GM19025 (cell line): ENCODE measurements at regions not wholly inside any gene's neighbourhood (a gene's known extent, or its start where the extent isn't known, plus 50 kb on each side); places are given as distances from the start of the nearest gene placed in this dataset.
A peak's percentile ranks its signal among the peaks of the same experiment; 100 is the strongest.

Source experiments
- ATAC-seq: cut with Tn5 transposase; IDR thresholded peaks from one replicate; pipeline ENCODE4 v1.9.1; 2021; ENCODE audit warnings: mild to moderate bottlenecking, low read depth, moderate library complexity; ENCODE audit not compliant: unreplicated experiment

DNA sequence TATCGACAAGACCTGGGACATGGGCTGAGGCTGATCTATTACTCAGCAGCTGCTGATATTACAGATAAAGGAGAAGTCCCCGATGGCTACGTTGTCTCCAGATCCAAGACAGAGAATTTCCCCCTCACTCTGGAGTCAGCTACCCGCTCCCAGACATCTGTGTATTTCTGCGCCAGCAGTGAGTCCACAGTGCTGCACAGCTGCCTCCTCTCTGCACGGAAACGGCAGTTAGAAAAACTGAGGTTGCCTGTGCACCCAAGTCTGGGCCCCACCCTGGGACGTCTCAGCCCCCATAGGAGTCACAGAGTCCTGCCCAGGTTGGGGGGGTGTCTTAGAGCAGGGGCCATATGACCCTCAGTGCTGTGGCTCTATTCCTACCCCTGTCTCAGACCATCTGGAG, 167.4 kb upstream of the PRSS58 start:
- no peak for ATAC-seq

DNA sequence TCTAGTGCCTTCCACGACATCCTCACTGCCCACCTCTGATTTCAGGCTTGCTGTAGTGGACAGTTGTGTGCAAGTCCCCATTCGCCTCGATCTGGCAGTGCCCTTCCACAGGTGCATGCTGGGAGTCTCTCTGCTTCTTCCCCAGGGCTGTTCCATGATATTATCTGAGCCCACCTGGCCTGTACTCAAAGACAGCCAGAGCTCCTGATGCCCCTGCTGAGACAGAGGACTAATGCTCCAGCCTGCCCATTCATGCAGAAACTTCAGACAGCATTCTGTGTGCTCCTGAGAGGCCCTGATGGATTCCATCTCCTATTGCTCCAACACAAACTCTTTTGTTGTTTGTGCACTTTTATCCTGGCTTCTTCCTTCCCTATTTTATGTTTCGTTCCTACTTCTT, 164.8 kb upstream of the PRSS58 start:
- ATAC-seq = no peak

DNA sequence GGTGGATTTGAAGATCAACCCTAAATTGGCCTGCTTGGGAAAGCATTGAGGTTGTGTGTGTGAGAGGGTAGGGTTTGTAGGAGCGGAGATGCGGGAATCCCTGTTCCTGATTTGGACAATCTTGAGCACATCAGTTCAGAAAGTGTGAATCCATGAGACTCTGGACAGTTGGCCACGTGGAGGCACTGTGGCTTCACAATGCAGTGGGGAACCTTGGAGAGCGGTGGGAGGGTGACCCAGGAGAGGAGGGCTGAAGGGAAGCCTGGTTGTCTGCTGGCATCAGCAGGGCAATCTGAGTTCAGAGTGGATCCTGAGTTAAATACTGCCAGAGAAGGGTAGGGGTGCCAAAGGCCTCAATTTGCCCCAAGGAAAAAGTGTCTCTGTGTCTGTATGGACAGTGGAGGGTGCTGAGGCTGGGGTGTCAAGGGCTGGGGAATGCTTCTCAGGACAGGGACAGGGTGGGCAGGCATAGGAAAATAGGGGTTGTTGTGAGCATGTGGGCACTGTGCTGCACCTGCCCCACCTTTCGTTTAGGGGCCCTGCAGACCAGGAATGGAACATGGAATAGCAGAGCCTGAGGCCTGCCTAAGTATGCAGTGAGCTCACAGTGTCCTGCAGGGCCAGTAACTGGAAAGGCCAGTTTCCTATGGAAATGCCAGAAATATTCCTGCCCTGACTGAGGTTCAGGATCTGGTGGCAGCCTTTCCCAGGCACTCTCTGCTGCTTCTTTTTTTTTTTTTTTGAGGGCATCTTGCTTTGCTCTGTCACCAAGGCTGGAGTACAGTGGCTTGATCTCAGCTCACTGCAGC, 162.9 kb upstream of the PRSS58 start:
- no peak for ATAC-seq

DNA sequence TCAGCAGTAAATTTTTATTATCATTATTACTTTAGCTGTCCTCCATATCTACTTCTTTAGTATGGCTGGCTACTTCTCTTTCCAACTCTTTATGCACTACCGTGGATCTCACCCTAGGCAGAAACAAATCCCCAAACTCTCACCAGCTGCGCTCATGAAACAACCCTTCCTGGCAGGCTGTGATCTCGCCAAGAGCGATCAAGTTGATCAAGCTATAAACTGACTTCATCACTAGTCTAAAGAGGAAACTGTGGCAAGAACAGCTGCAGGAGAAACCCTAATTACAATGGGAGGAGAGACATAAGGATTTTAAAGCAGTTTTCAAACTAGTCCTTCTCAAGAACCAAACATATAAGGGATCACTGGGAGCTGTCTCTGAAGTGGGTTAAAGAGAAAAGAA, 160.5 kb upstream of the PRSS58 start:
- no peak for ATAC-seq

DNA sequence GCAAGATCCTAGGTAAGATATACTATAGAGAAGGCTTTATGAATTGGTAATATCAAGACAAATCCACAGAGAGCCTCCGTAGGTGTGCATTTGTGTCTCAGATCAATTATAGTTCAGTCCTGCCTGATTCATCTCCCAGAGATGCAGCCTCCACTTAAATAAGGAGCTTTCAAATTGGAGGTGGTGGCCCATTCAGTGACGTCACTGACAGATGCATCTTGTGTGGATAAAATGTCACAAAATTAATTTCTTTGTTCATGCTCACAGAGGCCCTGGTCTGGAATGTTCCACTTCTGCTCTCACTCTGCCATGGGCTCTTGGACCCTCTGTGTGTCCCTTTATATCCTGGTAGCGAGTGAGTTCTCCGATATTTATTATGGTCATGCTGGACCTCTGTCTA, 157.1 kb upstream of the PRSS58 start:
- no peak for ATAC-seq

DNA sequence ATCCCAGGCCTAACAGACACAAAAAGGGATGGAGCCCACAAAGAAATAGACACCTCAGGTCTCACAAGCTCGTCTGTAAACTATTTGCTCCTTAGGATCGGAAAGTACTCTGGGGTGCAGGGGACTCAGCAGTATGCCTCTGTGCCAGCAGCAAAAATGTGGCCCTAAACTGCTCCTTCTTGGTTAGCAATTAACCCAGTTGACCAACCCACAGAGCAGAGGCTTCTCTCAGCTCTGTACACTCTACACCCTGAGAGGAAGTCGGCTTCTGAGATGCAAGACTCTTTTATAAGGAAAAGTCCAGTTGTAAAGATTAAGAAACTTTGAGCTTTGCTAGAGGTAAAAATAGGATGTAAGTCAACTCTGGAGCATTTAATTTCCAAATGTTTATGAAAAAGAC, 156.3 kb upstream of the PRSS58 start:
- ATAC-seq = peak; percentile 83

DNA sequence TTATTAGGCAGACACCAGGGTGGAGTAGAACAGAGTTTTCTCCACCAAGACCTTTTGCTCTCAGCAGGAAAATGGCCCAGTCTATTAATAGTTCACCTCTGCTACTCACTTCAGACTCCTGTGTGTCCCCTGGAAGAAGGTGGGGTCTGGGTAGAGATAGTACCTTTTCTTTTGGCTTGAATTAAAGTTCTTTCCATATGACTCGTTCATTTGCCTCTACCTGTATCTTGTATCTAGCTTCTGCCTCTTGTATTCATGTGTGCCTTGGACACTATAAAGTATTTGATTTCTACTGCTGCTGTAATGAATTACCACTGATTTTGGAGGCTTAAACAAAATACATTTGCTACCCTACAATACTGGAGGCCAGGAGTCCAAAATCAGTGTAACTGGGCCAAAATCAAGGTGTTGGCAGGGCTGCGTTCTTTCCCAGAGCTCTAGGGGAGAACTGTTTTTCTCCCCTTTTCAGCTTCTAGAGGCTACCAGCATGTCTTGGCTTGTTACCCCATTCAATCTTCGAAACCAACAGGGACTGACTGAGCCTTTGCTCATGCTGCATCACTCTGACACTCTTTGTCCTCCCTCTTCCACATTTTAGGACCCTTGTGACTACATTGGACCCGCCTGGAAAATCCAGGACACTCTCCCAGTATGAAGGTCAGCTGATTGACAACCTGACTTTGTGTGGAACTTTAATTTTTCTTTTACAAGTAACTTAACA, 155.6 kb upstream of the PRSS58 start:
- ATAC-seq = no peak

DNA sequence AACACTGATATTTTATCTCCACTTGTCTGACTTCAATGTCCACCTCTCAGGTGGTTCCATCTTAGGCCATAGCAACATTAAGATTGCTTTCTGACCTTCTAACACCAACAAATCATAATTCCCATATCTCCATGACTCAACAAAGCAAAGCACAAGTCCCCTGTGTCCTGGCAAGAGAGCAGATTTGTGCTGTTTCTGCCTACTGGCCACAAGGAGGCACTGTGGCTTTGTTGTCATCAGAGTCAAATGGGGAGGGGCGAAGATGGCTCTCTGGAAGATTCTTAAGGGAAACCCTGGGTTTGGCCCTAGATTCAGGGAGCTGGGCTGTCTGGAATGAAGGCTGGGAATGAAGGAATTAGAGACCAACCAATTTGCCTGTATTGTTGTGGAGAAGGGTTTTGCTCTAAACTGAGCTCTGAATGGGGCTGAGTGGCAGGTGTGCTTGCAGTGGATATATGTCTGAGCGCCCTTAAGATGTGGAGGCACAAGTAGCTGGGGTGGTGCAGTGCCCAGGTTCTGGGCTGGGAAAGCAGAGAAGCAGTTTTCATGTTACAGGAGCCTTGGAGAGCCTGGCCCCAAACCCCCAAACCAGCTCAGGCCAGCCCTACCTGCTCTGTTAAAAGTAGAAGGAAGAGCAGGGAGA, 154.8 kb upstream of the PRSS58 start:
- peak; percentile 66 for ATAC-seq

DNA sequence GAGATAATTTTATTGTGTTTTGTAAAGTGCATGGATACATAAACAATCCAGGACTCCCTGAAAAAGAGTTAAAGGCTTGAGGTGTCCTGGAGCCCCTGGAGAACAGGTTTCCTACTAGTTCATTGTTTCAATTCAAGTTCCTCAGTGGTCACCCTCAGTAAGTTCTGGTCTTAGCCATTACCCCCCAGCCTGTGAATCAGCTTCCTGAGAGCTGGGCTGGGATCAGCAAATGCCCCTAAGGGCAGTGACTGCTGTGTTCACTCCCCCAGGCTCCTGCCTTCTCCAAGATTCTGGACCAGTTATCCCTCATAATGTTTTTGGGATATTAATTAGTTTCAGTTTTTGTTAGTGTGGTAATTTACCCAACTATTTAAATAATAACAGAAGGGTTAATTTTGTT, 151.6 kb upstream of the PRSS58 start:
- no peak for ATAC-seq

DNA sequence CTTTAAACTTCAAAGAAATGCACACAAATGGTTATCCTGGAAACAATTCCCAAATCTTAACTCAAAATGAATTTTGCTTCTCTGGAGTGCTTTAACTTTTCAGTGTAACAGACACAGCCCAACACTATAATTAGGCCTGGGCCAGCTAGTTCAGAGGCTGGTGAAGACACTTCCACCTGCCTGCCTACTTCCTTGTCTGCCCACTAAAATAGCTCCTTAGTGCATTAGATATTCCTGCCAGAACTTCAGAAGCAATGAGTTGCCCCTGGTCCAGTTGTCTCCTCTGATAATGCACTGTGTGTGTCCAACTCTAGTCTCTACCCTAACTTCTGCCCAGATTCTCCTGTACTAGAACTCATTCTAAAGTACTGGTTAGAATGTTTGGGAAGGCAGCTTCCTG, 150.9 kb upstream of the PRSS58 start:
- ATAC-seq = no peak

DNA sequence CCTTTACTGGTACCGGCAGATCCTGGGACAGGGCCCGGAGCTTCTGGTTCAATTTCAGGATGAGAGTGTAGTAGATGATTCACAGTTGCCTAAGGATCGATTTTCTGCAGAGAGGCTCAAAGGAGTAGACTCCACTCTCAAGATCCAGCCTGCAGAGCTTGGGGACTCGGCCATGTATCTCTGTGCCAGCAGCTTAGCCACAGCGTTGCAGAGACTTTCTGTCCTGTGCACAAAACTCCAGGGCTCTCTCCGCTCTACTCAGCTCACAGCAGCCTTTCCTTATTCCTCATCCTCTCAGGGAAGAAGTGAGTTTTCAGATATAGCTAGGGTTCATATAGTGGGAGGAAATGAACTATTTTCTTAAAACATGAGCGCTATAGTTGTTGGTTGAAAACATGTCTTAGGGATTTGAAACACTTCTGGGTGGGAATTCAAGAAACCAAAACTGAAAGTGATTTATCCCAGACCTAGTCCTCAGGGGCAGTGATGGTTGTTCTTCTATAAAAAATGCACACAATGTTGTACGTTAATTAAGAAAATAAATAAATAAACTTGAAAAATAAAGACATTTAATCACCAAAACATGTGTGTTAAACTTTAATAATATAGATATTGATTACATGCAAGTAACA, 150.2 kb upstream of the PRSS58 start:
- ATAC-seq = no peak

DNA sequence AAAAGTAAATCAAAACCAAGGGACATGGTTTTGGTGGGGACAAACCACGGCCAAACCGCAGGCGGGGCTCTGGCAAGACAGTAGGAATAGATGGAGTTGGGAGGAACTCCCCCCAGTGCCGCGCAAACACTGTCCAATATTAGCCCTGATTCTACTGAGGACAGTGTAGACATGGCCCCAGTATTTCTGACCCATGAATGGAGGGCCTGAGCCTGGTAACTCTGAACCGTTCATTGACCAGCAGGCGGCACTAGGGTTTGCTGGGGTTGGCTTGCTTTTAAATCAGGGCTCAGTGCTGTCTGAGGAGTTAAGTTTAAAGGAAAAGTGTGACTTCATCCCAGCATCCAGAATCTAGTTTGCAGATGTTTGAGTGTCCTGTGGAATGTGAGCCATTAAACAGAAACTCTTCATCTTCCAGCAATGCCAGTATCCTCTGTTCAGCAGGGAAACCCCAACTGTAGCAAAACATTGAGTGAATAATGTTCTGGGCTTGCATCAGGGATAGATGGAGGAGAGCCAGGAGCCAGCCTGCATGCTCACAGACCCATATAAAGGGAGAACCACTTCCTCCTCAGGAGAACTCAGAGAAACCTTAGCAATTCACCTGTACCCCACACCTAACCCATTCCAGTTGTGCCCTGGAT, 147.4 kb upstream of the PRSS58 start:
- no peak for ATAC-seq

DNA sequence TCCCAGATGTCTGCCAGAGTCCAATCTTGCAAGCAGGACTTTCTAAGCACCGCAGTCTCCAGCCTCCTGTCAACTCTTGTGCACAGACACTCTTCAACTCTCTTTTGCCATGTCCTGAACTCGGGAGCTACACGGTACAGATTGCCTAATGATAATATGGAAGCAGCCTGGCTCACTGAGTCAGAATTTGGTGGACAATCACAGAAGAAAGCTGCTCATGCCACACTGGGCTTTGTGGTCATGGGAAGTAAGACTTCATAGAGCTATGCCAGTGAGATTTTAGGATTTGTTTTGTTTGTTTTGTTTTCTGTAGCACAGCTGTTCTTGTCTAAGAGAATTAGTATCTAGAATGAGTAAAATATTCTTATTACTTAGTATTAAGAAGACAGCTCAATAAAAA, 144.1 kb upstream of the PRSS58 start:
- no peak for ATAC-seq

DNA sequence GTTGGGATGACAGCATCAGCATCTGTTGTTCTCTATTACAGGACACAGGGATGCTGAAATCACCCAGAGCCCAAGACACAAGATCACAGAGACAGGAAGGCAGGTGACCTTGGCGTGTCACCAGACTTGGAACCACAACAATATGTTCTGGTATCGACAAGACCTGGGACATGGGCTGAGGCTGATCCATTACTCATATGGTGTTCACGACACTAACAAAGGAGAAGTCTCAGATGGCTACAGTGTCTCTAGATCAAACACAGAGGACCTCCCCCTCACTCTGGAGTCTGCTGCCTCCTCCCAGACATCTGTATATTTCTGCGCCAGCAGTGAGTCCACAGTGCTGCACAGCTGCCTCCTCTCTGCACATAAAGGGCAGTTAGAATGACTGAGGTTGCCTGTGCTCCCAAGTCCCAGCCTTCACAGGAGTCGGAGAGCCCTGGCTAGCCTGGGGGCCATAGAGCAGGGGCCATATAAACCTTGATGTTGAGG, 142.2 kb upstream of the PRSS58 start:
- ATAC-seq = no peak

DNA sequence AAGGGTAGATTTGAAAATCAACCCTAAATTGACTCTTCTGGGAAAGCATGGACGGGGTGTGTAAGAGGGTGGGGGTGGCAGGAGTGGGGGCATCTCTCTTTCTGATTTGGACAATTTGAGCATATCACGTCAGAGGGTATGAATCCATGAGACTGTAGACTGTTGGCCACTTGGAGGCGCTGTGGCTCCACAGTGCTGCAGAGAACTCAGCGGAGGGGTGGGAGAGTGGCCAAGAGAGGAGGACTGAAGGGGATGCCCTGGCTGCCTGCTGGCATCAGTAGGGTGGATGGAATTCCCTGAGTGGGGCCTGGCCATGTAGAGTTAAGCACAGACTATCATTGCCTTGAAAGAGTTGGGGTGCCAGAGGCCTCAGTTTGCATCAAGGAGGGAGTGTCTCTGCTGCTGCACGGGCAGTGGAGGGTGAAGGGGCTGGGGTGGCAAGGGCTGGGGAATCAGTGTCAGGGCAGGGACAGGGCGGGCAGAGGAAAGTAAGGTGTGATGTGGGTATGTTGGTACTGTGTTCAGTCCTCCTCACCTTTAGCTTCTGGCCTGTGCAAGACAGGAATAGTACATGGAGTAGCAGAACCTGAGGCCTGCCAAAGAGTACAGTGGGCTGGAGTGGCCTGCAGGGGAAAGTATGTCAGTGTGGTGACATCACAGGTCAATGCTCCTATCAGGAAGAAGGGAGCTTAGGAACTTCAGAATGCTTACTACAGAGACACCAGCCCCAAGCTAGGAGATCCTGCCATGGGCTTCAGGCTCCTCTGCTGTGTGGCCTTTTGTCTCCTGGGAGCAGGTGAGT, 133.5 kb upstream of the PRSS58 start:
- no peak for ATAC-seq

DNA sequence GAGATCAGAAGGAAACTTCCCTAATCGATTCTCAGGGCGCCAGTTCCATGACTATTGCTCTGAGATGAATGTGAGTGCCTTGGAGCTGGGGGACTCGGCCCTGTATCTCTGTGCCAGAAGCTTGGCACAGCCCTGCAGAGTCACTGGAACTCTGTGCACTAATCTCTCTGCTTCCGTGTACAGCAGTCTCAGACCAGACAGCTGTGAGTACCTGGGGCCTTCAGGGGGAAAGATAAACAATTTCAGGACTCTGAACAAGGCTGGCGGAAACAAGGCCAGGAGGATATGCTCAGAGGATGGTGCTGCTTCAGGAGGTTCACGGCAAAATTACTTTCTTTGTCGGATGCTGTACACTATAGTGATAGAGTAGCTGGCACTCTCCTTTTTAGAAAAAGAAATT, 131.7 kb upstream of the PRSS58 start:
- no peak for ATAC-seq

DNA sequence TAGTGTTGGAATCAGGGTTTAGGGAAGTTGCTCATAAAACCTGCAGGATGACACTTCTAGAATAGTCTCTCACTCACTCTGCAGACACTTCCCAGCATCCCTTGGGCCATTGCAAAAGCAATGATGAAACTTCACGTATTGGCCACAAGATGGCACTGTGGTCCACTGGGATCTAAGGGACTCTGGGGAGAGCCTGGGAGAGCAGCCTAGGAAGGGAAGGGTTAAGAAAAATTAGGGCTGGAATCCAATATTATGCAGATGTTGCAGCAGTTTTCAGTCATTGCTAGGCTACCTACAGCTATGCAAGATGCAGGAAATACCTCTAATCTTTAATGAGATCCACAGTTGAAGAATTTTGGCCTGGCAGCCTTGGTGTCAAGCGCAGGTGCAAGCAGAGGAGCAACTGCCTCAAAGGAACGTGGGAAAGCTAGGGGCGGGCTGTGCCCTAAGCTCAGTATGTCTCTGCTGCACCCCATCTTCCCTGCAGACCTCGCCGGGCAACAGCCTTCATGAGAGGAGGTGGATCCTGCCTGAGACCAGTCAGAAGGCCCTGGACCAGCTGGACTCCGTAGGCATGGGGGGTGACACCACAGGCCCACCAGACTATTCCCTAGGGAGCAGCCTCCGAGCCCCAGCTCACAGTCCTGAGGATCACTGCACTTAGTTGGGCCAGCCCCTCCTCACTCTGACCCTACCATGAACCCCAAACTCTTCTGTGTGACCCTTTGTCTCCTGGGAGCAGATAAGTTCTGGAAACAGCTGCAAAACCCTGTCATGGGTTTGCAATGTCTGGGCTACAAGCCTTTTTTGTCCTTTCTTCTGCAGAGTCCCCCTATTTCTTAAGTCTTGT, 127.9 kb upstream of the PRSS58 start:
- ATAC-seq = no peak

DNA sequence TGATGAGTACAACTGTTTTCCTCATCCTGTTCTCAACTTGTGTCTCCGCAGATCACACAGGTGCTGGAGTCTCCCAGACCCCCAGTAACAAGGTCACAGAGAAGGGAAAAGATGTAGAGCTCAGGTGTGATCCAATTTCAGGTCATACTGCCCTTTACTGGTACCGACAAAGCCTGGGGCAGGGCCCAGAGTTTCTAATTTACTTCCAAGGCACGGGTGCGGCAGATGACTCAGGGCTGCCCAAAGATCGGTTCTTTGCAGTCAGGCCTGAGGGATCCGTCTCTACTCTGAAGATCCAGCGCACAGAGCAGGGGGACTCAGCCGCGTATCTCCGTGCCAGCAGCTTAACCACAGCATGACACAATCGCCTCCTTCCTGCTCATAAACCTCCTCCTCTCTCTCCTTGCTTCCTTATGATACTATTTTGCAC, 126.7 kb upstream of the PRSS58 start:
- ATAC-seq = no peak
